ENCODE measurements at regions not wholly inside any gene's neighbourhood (a gene's known extent, or its start where the extent isn't known, plus 50 kb on each side); places are given as distances from the start of the nearest gene placed in this dataset.

DNA sequence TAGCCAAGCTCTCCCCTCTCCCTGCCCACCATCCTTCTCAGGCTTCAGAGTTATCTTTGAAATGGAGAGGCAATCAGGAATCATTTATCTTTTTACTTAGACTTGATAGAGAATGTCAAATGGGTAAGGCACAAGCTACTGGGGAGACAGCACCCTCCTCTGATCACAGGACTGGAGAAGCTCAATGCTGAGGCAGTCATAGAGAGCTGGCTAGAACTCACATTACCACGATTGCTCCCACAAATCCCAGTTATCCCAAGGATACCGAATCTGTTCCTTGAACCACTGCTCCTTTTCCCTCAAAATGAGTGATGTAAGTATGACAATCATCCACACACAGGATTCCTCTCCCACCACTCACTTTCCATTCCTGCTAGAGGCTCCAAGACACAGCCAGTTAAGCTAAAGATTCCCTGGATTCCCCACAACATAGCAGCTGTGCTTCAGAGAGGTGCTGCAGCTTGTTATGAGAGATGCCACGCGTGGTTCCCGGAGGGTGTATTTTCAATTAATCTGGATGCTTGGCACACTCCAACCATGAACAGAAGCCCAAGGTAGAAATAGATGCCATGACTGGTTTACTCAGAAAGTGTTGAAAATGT is 96.2 kb upstream of the VGLL2 start:
- DNase-seq, result no peak

DNA sequence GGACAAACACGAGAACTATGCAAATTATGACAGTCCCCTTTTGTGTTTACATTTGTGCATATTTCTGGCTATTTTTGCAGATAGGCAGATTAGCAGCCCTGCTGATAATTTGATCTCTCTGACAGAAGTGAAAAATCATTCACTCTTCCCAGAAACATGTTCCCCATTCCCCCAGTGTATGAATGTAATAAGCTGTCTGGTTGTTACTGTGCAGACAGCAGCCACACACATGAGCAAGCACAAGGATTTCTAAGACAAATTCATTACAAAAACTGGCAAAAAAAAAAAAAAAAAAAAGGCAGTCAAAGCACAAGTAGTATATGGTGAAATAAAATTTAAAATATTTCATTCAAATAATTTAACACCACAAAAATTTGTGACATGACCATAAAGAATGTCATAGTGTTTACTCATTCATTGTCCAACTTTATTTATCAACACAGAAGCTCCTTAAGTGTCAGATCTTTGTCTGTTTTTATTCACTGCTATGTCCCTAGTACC is 95.5 kb upstream of the VGLL2 start:
- DNase-seq, result no peak

DNA sequence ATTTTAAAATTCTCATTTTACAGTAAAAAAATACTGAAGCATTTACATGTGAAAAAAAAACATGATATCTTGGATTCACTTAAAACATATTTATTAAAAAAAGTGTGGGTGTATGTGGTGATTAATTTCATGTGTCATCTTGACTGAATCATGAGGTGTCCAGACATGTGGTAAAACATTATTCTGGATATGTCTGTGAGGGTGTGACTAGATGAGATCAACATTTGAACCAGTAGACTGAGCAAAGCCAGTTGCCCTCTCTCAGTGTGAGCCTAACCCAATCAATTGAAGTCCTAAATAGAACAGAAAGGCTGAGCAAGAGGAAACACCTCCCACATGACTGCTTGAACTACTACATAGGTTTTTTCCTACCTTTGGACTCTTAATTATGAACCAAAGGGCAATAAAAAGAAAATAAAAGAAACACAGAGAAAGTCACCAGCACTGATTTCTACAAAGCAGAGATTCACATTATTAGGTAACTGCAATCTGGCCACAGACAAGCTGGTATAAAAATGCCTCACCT is 90.5 kb upstream of the VGLL2 start:
- DNase-seq, result no peak

DNA sequence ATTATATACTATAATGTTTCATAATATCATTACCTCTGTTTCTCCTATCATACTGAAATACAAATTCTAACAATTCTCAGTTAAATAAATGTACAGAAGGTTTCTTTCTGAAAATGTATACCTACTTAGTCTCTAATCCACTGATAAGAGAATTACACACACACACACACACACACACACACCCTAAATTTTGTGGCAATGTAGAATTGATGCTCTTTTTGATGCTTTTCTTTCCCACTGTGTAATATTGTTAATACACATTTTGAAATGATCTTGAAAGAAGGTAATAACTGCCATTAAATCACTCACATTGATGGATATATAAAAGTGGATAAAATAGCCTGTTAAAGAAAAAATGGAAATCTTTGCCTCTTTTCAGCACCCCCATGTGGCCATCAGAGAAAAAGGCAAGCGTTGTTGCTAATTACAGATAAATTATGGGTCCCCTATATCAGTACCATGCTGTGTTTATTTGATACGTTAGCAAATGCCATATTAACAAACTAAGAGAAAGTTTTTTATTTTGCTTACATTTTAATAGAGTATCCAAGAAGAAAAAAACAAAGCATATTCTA is 76.6 kb upstream of the VGLL2 start:
- no peak for DNase-seq

DNA sequence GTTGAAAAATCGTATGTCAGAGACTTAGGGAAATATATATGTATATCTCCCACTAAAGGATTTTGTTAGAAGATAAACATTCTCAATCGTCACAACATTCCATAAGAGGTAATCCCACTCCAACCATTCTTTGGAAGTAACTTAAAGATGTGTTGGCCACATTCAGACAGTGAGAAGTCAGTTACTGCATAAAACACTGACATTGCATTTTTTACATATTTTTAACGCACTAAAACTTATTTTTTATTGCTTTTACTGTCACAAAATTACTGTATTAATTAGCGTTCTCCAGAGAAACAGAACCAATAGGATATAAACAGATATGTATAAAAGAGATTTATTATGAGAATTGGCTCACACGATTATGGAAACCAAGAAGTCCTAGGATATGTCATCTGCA is 74.3 kb upstream of the VGLL2 start:
- DNase-seq, result no peak

DNA sequence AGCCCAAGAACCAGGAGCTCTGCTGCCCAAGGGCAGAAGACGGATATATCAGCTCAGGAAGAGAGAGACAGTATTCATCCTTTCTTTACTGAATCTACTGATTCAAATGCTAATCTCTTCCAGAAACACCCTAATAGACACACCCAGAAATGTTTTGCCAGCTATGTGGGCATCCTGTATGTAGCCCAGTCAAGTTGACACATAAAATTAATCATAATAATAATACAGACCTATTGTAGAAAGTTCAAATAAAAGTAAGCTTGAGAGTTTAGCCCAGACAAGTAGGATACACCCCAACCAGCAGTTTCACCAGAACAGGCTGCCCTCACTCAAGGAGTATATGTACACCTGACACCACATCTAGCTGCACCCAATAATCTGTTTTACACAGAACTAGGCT is 73.9 kb upstream of the VGLL2 start:
- no peak for DNase-seq

DNA sequence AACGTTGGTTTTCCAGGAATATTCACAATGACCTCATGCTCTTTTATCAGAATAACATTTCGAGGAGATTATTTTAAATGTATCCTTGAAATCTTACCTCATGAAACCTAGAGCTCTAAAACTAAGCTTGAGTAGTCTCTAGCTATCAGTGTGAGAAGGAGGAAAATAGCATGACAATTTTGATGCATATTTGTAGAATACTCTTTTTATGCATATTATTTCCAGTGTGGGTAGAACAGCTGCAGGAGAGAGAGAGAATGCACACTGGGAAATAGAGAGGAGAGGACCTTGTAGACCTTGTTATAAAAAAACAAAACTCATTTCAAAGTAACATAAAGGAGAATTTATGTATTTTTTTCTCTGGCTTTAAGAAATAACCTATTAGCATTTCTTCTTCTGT is 71.1 kb upstream of the VGLL2 start:
- no peak for DNase-seq

DNA sequence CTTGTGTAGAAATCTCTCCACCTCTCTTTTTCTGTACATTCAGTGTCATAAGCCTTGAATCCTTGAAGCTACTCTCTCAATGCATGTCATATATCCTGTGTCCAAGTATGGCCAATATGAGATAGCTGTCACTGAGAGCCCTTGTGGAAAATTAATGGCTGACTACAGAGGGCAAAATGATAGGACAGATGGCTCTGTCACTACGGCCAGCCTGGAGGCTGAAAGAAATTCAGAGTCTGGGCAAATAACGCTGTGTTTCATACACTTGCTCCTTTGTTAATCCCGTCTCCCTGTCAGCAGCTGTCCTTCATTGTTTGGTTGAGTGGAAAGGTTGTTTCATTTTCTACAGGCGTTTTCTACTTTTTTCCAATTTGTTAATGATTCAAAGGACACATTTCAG is 70.4 kb upstream of the VGLL2 start:
- peak; percentile 33 for DNase-seq

DNA sequence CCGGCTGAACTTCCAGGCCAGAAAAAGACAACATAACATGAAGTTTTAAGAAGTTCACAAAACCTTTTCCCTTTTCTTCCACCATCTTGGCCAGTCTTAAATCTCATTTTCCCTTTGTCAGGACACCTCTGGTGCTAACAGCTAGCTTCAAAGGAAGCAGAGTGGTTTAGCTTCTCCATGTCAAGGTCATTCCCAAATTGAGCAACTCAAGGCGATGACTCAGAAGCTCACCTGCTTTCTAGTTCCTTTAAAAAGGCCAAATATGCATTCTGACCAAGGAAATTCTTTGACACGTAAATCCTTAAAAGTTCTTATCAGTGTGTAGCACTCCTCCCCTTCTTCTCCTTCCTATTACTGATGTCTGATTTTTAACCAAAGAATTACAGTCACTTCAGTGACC is 69.6 kb upstream of the VGLL2 start:
- DNase-seq, result no peak

DNA sequence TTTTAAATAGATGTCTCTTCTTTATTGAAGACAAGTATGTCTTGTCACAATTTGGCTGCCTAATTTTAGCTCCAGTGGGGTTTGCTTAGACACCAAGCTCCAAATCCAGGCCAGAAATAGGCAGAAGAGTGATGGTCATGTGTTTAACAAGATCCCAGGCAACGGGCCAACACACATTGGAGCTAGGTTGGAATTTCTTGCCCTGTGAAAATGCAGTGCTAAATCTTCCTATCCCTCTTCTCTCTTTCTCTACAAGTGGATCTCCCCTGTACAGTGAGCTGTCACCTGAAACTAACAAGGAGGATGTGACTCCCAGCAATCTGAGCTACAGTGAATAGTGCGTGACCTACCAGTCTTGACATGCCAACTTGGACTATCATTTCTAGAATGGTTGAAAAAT is 65.3 kb upstream of the VGLL2 start:
- no peak for DNase-seq

DNA sequence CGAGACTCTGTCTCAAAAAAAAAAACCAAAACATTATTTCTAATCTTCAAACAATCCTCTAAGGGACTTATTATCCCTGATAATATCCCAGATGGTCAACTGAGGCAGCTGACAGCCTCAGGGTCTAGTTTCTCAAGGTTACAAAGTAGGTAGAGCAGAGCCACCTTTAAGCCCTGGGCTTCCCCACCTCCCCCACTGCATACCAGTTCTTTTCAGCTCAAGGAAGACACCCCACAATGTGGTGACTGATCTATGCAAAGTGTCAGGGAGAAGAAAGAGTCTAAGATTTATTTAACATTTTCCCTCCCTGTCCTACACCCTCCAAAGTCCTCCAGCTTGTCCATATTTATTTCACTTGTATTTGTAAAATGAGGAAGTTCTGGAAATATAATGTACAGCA is 60.5 kb upstream of the VGLL2 start:
- no peak for DNase-seq

DNA sequence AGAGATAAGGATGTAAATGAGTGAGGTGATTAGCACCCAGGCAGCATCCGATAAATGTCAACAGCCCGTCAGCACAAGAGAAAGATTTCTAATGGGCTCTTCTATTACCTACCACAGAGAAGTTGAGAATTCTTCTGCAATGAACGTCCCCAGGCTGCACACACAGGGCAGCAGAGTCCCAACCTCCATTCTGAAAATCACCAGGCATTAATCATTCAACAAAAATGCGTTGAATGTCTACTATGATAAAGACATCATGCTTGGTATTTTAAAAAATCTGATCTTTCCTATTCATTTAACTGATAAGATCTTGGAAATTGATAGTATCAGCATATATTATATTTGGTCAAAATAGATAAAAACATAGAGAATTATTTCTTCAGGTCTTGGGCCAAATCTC is 59.5 kb upstream of the VGLL2 start:
- no peak for DNase-seq

DNA sequence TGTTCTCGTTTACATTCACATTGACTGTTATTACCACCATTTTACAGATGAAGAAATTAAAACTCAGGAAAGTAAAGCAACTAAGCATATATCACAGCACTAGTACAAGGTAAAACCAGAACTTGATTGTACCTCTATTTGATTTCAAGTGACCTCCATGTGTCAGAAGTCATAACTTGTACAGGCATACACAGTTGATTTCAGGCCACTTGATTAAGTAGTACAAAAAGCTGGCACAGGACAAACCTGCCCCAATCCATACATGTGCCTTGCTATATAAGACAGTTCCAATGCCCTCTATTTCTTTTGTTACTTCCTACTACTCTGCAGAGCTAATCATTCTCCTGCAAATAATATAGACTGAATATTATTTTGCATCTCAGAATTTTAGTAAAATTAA is 58.8 kb upstream of the VGLL2 start:
- DNase-seq, result no peak

DNA sequence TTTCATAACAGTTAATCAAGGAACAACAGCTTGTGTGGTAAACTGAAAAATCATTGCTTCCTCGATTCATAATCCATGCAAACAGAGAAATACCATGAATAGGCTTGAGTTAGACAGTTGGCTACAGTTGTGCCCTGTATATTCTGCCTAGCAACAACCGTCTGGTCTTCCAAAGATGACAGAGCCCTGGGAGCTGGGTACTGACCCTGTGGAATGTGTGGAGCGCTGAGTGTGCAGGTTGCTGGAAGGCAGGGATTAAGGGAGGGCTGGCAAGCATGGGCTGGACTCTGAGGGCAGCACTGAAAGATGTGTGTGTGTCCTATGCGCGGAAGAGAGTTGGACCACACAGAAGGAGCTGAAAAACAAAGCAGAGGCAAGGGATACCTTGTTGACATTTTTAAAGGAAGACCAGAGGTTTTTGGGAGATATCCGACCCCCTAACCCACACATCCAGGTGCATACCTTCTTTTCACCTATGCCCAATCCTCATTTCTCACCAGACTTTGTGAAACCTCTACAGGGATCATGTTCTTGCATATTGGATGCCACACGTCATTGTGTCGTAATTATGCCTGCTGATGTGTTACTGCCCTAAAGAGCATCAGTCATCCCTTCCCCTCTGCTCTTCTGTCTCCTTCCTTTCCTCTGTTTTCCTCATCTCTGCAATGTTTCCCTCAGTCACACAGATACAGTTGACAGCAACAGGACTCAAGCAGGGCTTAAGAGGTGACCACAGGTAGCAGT is 58.2 kb upstream of the VGLL2 start:
- DNase-seq, result no peak

DNA sequence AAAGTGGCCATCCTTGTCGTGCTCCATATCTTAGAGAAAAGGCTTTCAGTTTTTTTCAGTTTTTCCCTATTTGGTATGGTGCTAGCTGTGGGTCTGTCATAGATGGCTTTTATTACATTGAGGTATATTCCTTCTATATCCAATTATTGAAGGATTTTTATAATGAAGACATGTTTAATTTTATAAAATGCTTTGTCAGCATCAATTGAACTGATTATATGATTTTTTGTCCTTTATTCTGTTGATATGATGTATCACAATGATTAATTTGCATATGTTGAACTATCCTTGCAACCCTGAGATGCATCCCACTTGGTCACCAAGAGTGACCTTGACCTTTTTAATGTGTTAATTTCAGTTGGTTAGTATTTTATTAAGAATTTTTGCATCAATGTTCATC is 55.1 kb upstream of the VGLL2 start:
- no peak for DNase-seq

DNA sequence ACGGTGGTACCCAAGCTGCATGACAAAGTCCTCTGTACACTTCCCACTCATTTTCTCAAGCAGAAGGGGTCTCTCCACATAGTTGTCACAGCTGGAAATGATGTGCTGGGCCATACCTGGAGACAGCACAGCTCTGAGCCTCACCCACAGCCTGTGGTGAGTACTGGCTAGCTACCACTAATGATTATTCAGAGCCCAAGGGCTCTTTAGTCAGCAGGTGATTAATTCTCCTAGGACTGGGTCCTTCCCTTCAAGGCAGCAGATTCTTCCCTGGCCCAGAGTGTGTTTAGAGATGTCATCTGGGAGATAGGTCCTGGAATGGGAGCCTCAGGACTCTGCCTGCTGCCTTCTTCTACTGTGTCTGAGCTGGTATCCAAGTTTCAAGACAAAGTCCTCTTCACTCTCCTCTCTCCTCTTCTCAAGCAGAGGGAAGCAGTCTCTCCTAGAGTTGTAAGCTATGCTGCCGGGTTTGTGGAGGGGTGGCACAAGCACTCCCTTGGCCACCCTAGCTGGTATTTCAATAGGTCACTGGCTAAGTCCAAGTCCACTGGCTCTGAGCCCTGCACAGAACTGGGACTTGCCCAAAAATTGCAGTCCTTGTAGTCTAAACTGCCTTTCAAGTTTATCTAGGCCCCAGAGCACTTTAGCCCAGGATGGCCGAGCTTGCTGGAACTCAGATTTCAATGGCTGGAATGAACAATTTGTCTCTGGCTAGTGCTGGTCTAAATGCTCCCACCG is 49.8 kb upstream of the VGLL2 start:
- DNase-seq, result no peak

Data from midbrain (tissue), 1 donor.